Choroid plexus epithelial cell (primary cell): ENCODE measurements at regions not wholly inside any gene's neighbourhood (a gene's known extent, or its start where the extent isn't known, plus 50 kb on each side); places are given as distances from the start of the nearest gene placed in this dataset.

Experiments
- DNase-seq: peaks from one replicate; pipeline ENCODE4 v3.0.0-alpha.2; 2010; ENCODE audit warnings: low read depth
- H3K4me3 ChIP-seq: 2 replicates; pipeline ENCODE4 v1.5.1; 2011; ENCODE audit warnings: low read depth, mild to moderate bottlenecking, control low read depth, low read length, moderate library complexity
- CTCF ChIP-seq: conservative IDR thresholded peaks from 2 replicates; pipeline ENCODE4 v1.5.1; 2011; ENCODE audit warnings: low read depth, mild to moderate bottlenecking, control low read depth, inconsistent platforms, low read length, moderate library complexity

GRCh38 chr6:90425161-90425641, 128.6 kb upstream of the BACH2 start:
- no peak for DNase-seq
- TF ChIP-seq CTCF, result no peak
- no peak overlapping the region for H3K4me3 ChIP-seq

GRCh38 chr6:90424580-90424979, 127.9 kb upstream of the BACH2 start:
- H3K4me3 ChIP-seq, result no peak overlapping the region
- TF ChIP-seq CTCF, result no peak
- no peak for DNase-seq

DNA sequence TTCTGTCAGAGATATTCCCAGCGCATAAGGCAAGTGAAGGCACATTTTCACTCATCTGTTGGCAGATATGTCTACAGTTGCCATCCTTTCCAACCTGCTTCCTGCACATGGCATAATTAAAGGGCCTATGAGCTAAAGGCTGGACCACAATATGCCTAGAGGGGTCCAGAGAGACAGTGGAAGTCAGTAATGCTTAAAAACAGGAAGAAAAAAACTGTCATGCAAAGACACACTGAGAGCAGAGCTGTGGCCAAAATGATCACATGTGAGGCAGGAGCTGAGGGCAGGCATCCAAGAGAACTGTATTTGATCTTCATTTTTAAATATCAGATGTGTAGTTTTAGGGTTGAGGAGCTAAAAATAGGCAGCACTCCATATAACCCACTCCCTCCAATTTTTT, 125.0 kb upstream of the BACH2 start:
- H3K4me3 ChIP-seq, result no peak overlapping the region
- no peak for TF ChIP-seq CTCF
- DNase-seq, result no peak

DNA sequence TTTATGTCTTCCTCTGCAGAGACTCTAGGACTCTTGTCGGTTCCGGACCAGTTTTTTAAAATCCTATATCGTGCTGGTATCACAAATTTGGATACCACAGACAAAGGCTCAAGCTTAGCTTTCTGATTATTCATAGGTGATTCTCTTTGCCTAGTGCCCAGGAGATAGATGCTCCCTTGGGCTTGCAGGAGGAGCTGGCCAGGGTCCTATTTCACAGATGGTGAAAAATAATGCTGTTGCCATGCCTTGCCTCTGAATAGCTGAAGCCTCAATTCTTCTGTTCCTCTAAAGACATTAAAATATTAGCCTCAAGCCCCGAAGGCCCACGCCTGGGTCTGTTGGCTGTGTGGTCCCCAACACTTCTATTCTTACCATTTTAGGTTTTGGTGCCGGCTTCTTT, 123.9 kb upstream of the BACH2 start:
- H3K4me3 ChIP-seq, result no peak overlapping the region
- DNase-seq, result peak; percentile 7
- no peak for TF ChIP-seq CTCF

GRCh38 chr6:90417385-90417784, 120.7 kb upstream of the BACH2 start:
- DNase-seq, result no peak
- no peak for TF ChIP-seq CTCF

GRCh38 chr6:90416322-90416721, 119.7 kb upstream of the BACH2 start:
- DNase-seq, result no peak
- no peak for TF ChIP-seq CTCF
- no peak overlapping the region for H3K4me3 ChIP-seq

More at GRCh38 chr6:90417385-90417784, 120.7 kb upstream of the BACH2 start:
- H3K4me3 ChIP-seq, result no peak overlapping the region

GRCh38 chr6:90415178-90415577, 118.5 kb upstream of the BACH2 start:
- DNase-seq, result no peak
- no peak overlapping the region for H3K4me3 ChIP-seq

More at GRCh38 chr6:90415178-90415577, 118.5 kb upstream of the BACH2 start:
- no peak for TF ChIP-seq CTCF
